NOMO-1 treated with DMSO at 0.1 percent for 48 hours (cell line): ENCODE measurements at regions not wholly inside any gene's neighbourhood (a gene's known extent, or its start where the extent isn't known, plus 50 kb on each side); places are given as distances from the start of the nearest gene placed in this dataset.
"Not testable (repeated sequence)": the region's sequence is repeated elsewhere in the genome, so short reads cannot be mapped to it uniquely, and the experiment has no call there.

Source experiments
- DNase-seq: peaks from one replicate; lab custom pipeline; 2025; ENCODE audit not compliant: unreplicated experiment; lab: John Stamatoyannopoulos, UW

DNA sequence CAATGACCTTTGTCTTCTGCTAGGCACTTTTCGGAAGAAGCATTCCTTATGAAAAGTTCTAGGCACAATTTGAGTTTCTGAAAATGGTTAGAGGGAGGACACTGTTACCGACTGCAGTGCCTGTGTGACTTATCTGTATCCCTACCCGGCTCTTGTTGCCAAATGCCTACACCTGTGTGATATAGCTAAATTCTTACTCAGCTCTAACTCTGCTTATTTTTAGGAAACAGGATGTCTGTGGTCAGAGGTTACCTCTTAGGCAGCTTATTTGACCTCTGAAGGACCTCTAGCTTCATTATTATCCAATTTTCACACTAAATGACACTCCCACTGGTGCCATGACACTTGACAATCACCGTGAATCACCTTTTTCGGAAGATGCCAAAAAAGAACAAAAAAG is 561.1 kb upstream of the SMIM31 start:
- no peak for DNase-seq

- DNase-seq = no peak
Measured at GRCh38 chr4:164193676-164194075, 560.3 kb upstream of the SMIM31 start.

GRCh38 chr4:164197556-164197955 is 556.4 kb upstream of the SMIM31 start:
- no peak for DNase-seq

DNA sequence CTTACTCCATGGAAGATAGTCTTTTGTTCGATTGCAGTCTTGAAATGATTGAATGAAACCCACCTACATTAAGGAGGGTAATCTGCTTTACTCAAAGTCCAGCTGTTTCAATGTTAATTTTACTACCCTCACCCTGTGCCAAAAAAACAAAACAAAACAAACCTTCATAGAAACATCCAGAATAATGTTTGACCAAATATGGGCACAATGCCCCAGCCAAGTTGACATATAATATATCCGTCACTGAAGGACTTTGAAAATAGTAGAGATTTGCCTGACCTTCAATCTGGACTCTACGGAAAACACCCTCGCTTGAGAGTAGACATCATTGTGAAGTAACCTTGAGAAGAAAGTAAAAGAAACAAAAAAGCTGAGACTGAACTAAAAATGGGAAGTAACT is 550.5 kb upstream of the SMIM31 start:
- no peak for DNase-seq

GRCh38 chr4:164204434-164204833 is 549.5 kb upstream of the SMIM31 start:
- DNase-seq = no peak

GRCh38 chr4:164207460-164207859 is 546.5 kb upstream of the SMIM31 start:
- DNase-seq = no peak

GRCh38 chr4:164210377-164210776 is 543.6 kb upstream of the SMIM31 start:
- no peak for DNase-seq

GRCh38 chr4:164212134-164212533 is 541.8 kb upstream of the SMIM31 start:
- no peak for DNase-seq

GRCh38 chr4:164212714-164213113 is 541.2 kb upstream of the SMIM31 start:
- DNase-seq = no peak

- no peak for DNase-seq
Measured at GRCh38 chr4:164215113-164215741, 538.7 kb upstream of the SMIM31 start.

DNA sequence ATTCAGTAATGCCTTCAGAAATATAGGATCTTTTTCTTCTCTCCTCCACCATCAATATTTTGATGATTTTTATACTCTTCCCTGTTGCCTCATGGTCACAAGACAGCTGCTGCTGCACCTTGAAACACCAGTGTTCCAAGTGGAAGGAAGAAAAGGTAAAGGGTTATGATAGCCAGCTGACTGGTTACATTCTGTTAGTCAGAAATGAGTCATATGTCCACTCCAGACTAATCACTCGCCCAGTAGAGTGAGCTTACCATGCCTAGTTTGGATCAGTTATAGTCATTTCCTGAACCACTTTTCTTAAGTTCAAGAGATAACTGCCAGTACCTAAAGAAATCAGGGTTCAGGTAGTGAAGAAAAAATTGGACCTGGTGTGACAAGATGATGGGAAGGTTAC is 532.3 kb upstream of the SMIM31 start:
- no peak for DNase-seq

DNA sequence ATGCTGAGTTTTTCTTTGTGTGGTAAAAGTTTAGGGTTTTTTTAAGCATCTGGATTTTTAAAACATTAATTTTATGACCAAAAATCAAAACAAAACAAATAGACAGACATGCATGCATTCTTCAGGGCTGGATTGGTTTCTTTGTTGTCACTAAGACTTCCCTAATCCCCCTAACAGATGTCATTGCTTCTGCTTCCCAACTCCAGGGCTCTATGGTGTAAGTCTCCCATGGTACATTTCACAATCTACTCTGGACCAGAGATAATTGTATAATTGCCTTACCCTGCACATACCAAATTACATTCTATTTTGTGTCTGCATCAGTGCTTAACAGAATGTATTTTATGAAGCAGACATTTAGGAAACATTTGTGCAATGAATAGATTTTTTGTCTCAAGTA is 529.1 kb upstream of the SMIM31 start:
- no peak for DNase-seq

DNA sequence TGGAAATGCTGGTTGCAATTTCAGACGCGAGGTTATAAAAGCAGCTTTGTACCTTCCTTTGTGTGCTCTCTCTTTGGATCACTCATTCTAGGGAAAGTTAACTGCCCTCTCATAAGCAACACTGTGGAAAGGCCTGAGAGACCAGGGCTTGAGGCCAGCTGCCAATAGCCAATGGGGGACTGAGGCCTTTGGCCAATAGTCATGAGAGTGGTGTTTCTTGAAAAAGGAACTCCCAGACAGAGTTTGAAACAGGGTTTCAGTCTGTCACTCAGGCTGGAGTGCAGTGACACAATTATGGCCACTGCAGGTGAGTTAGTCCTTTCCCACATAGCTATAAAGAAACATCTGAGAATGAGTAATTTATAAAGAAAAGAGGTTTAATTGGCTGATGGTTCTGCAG is 524.7 kb upstream of the SMIM31 start:
- no peak for DNase-seq

DNA sequence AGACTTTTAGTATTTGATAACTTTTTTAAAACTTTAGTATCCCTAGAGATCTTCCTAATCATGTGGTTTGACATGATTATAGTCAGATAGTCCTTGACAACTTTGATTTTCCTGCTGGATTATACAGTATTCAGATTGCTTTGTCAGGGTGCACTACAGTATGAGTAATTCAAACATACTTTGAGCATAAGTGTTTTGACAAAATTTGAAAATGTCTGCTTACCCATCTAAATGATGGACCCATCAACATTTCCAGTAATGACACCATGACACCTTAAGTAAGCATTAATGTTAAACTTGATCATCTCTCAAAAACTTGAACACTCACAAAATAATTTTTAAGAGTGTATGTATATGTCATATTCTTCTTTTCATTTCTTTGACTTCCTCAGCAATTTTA is 514.5 kb upstream of the SMIM31 start:
- no peak for DNase-seq

DNA sequence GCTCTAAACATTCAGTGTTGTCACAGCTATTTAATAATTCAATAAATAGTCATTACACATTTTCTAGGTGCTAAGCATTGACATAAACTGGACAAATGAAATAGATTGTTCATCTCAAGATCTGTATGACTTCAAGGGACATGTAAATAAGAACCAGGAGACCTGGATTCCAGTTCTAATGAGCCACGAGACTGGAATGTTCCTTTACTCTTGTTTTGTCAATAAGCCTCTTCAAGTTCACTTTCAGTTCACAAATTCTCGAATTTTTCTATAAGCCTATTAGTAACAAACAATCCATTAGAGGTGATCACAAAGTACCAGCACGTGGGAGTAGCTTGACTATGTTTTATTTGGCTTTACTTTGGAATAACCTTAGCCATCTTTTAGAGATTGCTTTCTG is 514.0 kb upstream of the SMIM31 start:
- DNase-seq = no peak

DNA sequence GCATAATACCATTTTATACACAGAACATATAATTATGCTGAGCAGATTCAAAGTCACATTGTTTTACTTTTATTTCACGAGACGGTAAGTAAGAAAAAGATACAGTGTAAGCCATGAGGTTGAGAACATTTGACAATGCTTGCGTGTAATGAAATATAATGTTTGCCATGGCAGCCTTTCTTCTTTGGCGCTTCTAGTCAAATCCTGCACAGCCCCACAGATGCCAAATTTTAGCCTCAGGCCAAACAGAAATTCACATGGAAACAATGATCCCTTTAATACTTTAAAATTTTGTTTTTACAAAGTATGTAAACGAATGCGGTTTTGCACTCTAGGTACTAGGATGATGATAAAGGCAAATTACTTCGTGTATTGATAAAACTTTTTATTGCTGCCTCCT is 502.7 kb upstream of the SMIM31 start:
- DNase-seq = no peak

- DNase-seq = no peak
Measured at GRCh38 chr4:164252286-164252685, 501.6 kb upstream of the SMIM31 start.

DNA sequence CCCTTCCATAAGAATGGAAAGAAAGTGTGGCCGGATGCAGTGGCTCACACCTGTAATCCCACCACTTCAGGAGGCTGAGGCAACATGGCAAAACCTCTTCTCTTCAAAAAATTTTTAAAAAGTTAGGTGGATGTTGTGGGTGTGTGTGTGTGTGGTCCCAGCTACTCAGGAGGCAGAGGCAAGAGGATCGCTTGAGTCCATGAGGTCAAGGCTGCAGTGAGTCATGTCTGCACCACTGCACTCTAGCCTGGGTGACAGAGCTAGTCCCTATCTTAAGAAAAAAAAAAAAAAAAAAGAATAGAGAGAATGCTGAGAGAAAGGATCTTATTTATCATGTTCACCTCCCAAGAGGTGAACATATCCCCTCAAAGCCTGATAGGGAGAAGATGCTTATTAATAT is 492.1 kb upstream of the SMIM31 start:
- no peak for DNase-seq

DNA sequence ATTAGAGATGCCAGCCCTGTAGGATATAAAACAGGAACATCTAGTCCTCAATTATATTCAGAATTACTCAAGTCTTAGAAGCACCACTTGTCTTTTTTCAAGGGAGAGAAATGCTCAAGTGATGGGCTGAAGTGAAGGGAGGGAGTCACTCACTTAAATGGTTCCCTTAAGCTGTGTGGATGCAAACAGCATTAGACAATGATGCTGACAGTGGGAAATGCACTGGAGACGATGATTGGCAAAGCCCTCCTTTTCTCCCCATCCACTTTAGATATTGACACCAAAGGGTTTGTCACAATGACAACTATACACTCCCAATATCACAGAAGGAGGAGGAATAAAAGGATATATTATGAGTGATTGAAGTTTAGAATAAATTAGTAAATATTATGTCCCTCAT is 491.4 kb upstream of the SMIM31 start:
- DNase-seq = not testable (repeated sequence)

DNA sequence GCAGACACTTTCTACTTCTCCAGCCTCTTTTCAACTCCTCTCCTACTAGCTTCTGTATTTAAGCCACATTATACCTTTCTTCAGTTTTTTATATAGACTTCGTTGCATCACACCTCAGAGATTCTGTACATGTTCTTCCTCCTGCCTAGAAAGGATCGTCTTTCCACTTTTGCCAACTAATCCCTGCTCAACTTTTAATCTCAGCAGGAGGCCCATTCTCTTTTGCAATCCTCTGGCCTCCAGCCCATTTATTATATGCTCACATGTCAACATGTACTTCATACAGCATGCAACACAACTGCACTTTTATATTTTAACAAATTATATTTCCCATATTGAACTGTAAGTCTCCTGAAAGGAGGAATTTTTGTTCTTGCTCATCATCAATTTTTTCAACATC is 476.5 kb upstream of the SMIM31 start:
- DNase-seq = not testable (repeated sequence)

DNA sequence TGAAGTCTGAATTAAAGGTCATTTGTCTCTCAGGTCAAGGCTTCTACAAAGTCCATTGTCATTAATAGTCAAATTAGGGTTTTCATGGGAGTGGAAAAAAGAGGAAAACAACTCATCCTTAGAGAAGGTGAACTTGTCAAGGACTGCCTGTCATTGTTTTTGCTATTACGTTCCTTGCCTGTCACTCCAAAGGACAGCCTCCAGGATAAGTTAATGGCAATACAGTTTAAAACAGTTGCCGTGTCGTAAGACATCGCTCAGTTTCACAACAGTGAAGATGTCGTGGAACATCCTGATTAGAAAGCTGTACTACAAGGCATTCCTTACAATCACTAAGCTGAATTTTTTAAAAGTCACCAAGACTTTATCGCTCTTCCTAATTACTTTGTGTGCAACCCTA is 466.8 kb upstream of the SMIM31 start:
- no peak for DNase-seq

GRCh38 chr4:164288578-164288977 is 465.4 kb upstream of the SMIM31 start:
- no peak for DNase-seq

DNA sequence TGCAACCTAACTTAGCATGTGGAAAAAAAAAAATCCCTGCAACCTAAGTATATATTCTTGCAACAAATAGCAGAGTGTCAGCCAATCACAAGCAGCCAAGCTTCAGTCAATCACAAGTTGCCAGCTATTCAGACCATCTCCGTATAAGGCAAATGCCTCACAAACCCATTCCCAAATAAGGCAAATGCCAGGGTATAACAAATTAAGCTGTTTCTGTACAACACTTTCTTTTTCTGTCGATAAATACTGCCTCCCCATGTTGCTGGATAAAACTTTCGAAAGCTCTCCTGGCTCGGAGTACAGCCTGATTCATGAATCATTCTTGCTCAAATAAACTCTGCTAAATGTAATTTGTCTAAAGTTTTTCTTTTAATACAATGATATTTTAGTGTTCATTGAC is 460.7 kb upstream of the SMIM31 start:
- no peak for DNase-seq

GRCh38 chr4:164293743-164294142 is 460.2 kb upstream of the SMIM31 start:
- no peak for DNase-seq
